Fibroblast of lung (primary cell): ENCODE measurements at regions not wholly inside any gene's neighbourhood (a gene's known extent, or its start where the extent isn't known, plus 50 kb on each side); places are given as distances from the start of the nearest gene placed in this dataset.

Experiments used
- EZH2 ChIP-seq: IDR thresholded peaks from 2 replicates; pipeline ENCODE4 v1.5.1; 2012; ENCODE audit warnings: low read length, control low read depth, mild to moderate bottlenecking; ENCODE audit errors: missing control alignments
- TF ChIP-seq, protein P1 (sequence below), 2 donors: IDR thresholded peaks in 1 of 2; conservative IDR thresholded peaks in 1 of 2; 1 replicate in 1 of 2; 2 replicates in 1 of 2; pipeline ENCODE4 v1.5.1; 2011 to 2012; ENCODE audit warnings: low read length in 2 of 2, control low read depth in 1 of 2, inconsistent platforms in 1 of 2, low read depth in 1 of 2, mild to moderate bottlenecking in 1 of 2

DNA sequence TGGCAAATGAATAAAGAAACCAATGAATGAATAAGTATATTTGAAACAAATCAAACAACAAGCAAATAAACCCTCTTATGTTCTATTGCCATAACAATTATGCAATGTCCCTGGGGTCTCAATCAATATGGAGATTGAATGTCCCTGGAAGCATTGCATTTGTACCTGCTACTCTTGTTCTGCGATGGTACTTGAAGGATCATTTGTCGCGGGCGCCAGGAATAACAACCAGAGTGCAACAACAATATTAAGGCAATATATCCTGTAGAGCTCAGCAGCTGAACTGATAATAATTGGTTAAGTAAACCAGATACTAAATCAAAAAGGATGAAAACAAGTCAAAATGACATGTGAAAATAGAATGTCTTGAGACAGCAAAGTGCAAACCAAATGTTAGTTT lies 1001.9 kb upstream of the NUDT12 start:
- TF ChIP-seq, protein P1, sequence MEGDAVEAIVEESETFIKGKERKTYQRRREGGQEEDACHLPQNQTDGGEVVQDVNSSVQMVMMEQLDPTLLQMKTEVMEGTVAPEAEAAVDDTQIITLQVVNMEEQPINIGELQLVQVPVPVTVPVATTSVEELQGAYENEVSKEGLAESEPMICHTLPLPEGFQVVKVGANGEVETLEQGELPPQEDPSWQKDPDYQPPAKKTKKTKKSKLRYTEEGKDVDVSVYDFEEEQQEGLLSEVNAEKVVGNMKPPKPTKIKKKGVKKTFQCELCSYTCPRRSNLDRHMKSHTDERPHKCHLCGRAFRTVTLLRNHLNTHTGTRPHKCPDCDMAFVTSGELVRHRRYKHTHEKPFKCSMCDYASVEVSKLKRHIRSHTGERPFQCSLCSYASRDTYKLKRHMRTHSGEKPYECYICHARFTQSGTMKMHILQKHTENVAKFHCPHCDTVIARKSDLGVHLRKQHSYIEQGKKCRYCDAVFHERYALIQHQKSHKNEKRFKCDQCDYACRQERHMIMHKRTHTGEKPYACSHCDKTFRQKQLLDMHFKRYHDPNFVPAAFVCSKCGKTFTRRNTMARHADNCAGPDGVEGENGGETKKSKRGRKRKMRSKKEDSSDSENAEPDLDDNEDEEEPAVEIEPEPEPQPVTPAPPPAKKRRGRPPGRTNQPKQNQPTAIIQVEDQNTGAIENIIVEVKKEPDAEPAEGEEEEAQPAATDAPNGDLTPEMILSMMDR (conservative IDR thresholded peaks at IDR 0.05 in 1 of 2, IDR thresholded peaks at IDR 0.05 in 1 of 2; ENCODE audit: low read depth in 1 of 2, low read length in 2 of 2): no peak
- no peak for TF ChIP-seq EZH2
